OCI-LY3 (cell line): ENCODE measurements at regions not wholly inside any gene's neighbourhood (a gene's known extent, or its start where the extent isn't known, plus 50 kb on each side); places are given as distances from the start of the nearest gene placed in this dataset.

Experiments used
- H2AFZ ChIP-seq: fragments of 200-600, 300-600 bp; shearing (Covaris generic); 2 replicates; pipeline ENCODE4 v1.6.0; 2014; ENCODE audit warnings: antibody characterized with exemption, low read depth, low read length
- H3K27ac ChIP-seq: fragments of 200-600, 300-600 bp; sonication (generic); 2 replicates; pipeline ENCODE4 v1.5.1; 2014; ENCODE audit warnings: mild to moderate bottlenecking, low read length, moderate library complexity, mixed read lengths
- H3K27me3 ChIP-seq: fragments of 200-600, 300-600 bp; sonication (generic); 2 replicates; pipeline ENCODE4 v1.6.1; 2014; ENCODE audit warnings: low read depth, low read length, mixed read lengths
- H3K36me3 ChIP-seq: fragments of 200-600, 300-600 bp; sonication (generic); replicated peaks from 2 replicates; pipeline ENCODE3; 2014; ENCODE audit warnings: low read depth, low read length, mixed read lengths
- H3K4me1 ChIP-seq: fragments of 300-600, 200-600 bp; sonication (generic); 2 replicates; pipeline ENCODE4 v1.6.1; 2014; ENCODE audit warnings: low read length, mixed read lengths
- H3K4me2 ChIP-seq: fragments of 200-600, 300-600 bp; sonication (generic); 2 replicates; pipeline ENCODE4 v1.6.1; 2014; ENCODE audit warnings: low read length, mixed read lengths
- H3K4me3 ChIP-seq: fragments of 300-600, 200-600 bp; sonication (generic); 2 replicates; pipeline ENCODE4 v1.5.1; 2014; ENCODE audit warnings: antibody characterized with exemption, mild to moderate bottlenecking, low read length, moderate library complexity
- H3K79me2 ChIP-seq: fragments of 300-600, 200-600 bp; shearing (Covaris generic); 2 replicates; pipeline ENCODE4 v1.6.1; 2014; ENCODE audit warnings: mild to moderate bottlenecking, low read length, mixed read lengths
- H3K9ac ChIP-seq: fragments of 300-600, 200-600 bp; shearing (Covaris generic); 2 replicates; pipeline ENCODE4 v1.6.0; 2014; ENCODE audit warnings: mild to moderate bottlenecking, low read length, moderate library complexity
- H3K9me3 ChIP-seq: fragments of 200-600, 300-600 bp; shearing (Covaris generic); 2 replicates; pipeline ENCODE4 v1.6.1; 2014; ENCODE audit warnings: low read length, mixed read lengths; ENCODE audit not compliant: insufficient read depth
- H4K20me1 ChIP-seq: fragments of 200-600, 300-600 bp; sonication (generic); 2 replicates; pipeline ENCODE4 v1.6.1; 2016; ENCODE audit warnings: low read length, mixed read lengths; ENCODE audit not compliant: insufficient read depth
- EZH2phosphoT487 ChIP-seq: fragments of 200-600 bp; shearing (Covaris generic); IDR thresholded peaks from 2 replicates; pipeline ENCODE4 v1.6.1; 2018; ENCODE audit warnings: antibody characterized with exemption, mixed run types, low read depth
- TF ChIP-seq, protein P1 (sequence below): fragments of 200-600, 300-600 bp; sonication (generic); IDR thresholded peaks from 2 replicates; pipeline ENCODE4 v1.5.1; 2014; ENCODE audit warnings: antibody characterized with exemption, low read length, low read depth

DNA sequence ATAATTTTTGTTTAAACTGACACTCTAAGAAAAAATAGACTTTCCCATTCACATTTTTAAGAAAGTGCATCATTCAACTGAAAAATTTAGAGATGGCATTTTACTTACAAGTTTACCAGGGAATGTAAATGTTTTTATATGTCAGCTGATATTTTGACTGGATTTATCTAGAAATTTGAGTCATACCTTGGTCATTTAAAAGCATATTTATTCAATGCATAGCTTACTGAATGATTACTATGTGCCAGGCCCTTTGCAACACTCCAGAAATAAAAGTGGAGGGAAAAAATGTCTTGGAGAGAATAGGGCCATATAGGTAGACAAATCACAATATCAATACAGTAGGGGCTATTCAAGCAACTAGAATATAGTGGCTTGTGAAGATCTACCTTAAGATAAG, 98.4 kb upstream of the FAM3C start:
- no peak overlapping the region for H3K27ac ChIP-seq
- no peaks in the 10 kb centered on the region for H3K36me3 ChIP-seq
- no peaks in the 10 kb centered on the region for H3K9me3 ChIP-seq
- H4K20me1 ChIP-seq: no peaks in the 10 kb centered on the region
- no peak overlapping the region for H3K4me3 ChIP-seq
- no peak overlapping the region for H2AFZ ChIP-seq
- H3K4me2 ChIP-seq: no peak overlapping the region
- no peaks in the 10 kb centered on the region for H3K27me3 ChIP-seq
- H3K79me2 ChIP-seq: no peaks in the 10 kb centered on the region
- no peak for TF ChIP-seq EZH2phosphoT487
- TF ChIP-seq, protein P1, sequence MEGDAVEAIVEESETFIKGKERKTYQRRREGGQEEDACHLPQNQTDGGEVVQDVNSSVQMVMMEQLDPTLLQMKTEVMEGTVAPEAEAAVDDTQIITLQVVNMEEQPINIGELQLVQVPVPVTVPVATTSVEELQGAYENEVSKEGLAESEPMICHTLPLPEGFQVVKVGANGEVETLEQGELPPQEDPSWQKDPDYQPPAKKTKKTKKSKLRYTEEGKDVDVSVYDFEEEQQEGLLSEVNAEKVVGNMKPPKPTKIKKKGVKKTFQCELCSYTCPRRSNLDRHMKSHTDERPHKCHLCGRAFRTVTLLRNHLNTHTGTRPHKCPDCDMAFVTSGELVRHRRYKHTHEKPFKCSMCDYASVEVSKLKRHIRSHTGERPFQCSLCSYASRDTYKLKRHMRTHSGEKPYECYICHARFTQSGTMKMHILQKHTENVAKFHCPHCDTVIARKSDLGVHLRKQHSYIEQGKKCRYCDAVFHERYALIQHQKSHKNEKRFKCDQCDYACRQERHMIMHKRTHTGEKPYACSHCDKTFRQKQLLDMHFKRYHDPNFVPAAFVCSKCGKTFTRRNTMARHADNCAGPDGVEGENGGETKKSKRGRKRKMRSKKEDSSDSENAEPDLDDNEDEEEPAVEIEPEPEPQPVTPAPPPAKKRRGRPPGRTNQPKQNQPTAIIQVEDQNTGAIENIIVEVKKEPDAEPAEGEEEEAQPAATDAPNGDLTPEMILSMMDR: no peak
- H3K4me1 ChIP-seq: peaks cover 5% of the 10 kb centered on the region; the same call in 1 of the 2 replicates
- no peak overlapping the region for H3K9ac ChIP-seq

DNA sequence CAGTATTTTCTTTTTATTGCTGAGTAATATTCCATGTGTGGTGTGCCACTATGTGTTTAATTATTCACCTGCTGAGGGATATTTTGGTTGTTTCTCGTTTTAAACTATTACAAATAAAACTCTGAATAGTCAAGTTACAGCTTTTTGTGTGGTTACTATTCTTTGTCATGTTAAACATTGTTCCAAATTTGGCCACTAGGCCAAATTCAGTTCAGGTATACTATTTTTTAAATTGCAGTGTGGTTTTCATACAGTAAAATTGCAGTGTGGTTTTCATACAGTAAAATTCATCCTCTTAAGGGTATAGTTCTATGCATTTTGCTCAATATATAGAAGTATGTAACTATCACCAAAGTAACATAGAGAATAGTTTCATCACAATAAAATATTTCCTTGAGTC, 97.4 kb upstream of the FAM3C start:
- Histone ChIP-seq H3K79me2 (no peaks in the 10 kb centered on the region), H3K36me3 (no peaks in the 10 kb centered on the region), H3K27ac (no peak overlapping the region), H3K4me3 (no peak overlapping the region), H3K4me2 (no peak overlapping the region), H4K20me1 (no peaks in the 10 kb centered on the region), H3K4me1 (peaks cover 5% of the 10 kb centered on the region; the same call in 1 of the 2 replicates), H2AFZ (no peak overlapping the region), H3K9me3 (no peaks in the 10 kb centered on the region), H3K9ac (no peak overlapping the region), H3K27me3 (no peaks in the 10 kb centered on the region)
- TF ChIP-seq EZH2phosphoT487: no peak
- TF ChIP-seq, protein P1: no peak

DNA sequence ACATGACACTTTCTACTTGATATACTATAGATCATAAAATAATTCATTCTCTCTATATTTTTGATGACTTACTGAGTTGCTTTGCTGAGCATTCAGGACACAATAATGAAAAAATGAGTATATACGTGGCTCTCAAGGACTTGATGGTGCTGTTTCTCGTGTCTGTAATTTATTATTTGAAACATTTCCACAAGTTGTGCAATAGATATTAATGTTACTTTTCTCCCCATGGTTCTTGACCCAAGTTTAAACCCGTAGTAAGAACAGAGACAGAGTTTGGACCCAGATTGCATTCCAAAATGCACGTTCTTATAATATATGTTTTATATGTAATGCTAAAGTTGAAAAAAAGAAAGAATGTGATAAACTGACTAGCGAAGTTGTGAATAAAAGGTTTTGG, 94.2 kb upstream of the FAM3C start:
- H3K27me3 ChIP-seq: no peaks in the 10 kb centered on the region
- H2AFZ ChIP-seq: no peak overlapping the region
- H3K9ac ChIP-seq: no peak overlapping the region
- no peak overlapping the region for H3K4me2 ChIP-seq
- H3K27ac ChIP-seq: no peak overlapping the region
- peaks cover 5% of the 10 kb centered on the region; the same call in 1 of the 2 replicates for H3K4me1 ChIP-seq
- no peaks in the 10 kb centered on the region for H3K9me3 ChIP-seq
- H3K79me2 ChIP-seq: no peaks in the 10 kb centered on the region
- H3K36me3 ChIP-seq: no peaks in the 10 kb centered on the region
- TF ChIP-seq, protein P1: no peak
- TF ChIP-seq EZH2phosphoT487: no peak
- H4K20me1 ChIP-seq: no peaks in the 10 kb centered on the region
- H3K4me3 ChIP-seq: no peak overlapping the region

DNA sequence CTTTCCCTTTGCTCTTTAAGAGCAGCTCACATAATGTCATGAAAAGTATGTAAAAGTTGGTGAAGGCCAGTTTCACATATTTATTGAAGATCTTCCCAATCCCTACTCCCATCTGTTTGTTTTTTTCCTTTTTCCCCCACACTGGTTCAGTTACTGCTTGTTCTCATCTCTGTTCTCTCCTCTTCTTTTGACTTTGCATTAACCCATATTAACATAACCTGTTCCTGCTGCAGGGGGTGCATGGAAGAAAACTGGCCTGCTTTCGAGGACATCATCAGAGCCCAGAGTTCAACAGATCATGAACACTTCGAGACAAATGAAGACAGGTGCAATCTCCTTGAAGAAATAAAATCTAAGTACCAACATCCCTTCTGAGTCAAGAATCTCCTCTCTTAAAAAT, 93.3 kb upstream of the FAM3C start:
- H3K4me2 ChIP-seq: no peak overlapping the region
- TF ChIP-seq, protein P1: no peak
- no peak for TF ChIP-seq EZH2phosphoT487
- no peak overlapping the region for H2AFZ ChIP-seq

More for the DNA sequence above, 93.3 kb upstream of the FAM3C start:
- Histone ChIP-seq H3K79me2 (no peaks in the 10 kb centered on the region), H3K9ac (no peak overlapping the region), H3K36me3 (no peaks in the 10 kb centered on the region), H3K9me3 (no peaks in the 10 kb centered on the region), H3K4me3 (no peak overlapping the region), H3K4me1 (peaks cover 5% of the 10 kb centered on the region; the same call in 1 of the 2 replicates), H3K27me3 (no peaks in the 10 kb centered on the region), H3K27ac (no peak overlapping the region), H4K20me1 (no peaks in the 10 kb centered on the region)
